Left colon (tissue), 2 donors: ENCODE measurements at regions not wholly inside any gene's neighbourhood (a gene's known extent, or its start where the extent isn't known, plus 50 kb on each side); places are given as distances from the start of the nearest gene placed in this dataset.

Experiments
- ATAC-seq: fragments of 200-7000 bp; cut with Tn5 transposase; one replicate; pipeline ENCODE4 v1.9.1; 2020; ENCODE audit warnings: mild to moderate bottlenecking, moderate library complexity
- DNase-seq, 2 donors: peaks; one replicate each; pipeline ENCODE4 v3.0.0-alpha.2; 2020
- intact Hi-C, 2 donors: fragments of 100-400 bp; cut with DNase I in 1 of 2; cut with micrococcal nuclease in 1 of 2; formaldehyde crosslinking; loops; one replicate each; pipeline versions ENCODE4 v1.11.2 to v1.14.0; 2022; cut with DNase I, micrococcal nuclease
- donor health status: DM: no; HTN: no; CAD: no.
- donor health status: DM: yes; HTN: yes; CAD: no.

DNA sequence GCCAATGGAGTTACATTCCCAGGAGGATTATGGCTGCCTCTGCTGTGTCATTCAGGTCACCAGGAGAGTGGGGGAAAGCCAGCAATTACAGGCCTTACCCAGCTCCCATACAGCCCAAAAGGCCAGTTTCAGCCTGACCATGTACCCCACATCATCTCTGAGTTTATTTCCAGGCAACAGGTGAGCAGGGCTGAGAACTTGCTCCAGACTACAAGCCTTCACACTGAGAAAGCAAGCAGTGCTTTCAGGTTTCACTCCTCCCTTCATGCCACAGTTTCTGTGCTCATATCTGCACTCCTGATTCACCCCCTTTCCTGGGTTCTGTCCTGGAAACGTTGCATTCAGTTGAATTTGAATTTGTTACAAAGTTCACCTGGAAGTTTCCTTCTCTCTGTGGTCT is 68.1 kb upstream of the ABI3BP start:
- no peak for DNase-seq

DNA sequence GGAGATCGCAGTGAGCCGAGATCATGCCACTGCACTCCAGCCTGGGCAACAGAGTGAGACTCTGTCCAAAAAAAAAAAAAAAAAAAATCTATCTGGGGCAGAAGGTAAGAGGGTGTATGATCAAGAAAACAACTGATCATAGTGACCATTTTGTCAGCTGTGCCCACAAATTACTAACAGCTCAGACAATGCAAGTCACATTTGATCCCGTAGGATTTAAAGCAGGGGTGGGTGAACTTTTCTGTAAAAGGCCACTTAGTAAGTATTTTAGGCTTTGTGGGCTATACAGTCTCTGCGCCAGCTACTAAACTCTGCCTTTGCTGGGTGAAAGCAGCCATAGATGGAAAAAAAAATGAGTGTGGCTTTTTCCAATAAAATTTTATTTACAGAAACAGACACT is 57.6 kb upstream of the ABI3BP start:
- DNase-seq: no peak
- intact Hi-C loops: no loop called here
- ATAC-seq: no peak

More for the DNA sequence above, 68.1 kb upstream of the ABI3BP start:
- ATAC-seq: peak; percentile 15
- intact Hi-C loops: no loop called here

DNA sequence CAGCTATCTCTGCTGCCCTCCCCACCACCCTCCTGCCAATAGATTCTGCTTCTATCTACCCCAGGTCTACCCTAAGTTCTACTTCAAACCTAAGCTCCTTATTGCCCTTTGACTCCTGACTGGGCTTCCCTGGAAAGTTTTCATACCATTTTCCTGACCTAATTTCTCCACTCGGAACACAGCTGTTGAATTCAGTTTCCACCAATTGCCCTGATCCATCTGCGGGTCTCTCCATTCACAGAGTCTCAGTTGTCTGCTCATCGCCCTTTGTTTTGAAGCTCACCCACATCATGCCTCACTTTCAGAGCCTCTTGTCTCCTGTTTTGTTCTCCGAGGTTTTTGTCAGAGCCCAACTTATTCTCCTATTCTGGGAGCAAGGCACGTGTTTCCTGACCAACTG is 56.8 kb upstream of the ABI3BP start:
- ATAC-seq (no peak), DNase-seq (no peak)
- intact Hi-C loops: no loop called here

DNA sequence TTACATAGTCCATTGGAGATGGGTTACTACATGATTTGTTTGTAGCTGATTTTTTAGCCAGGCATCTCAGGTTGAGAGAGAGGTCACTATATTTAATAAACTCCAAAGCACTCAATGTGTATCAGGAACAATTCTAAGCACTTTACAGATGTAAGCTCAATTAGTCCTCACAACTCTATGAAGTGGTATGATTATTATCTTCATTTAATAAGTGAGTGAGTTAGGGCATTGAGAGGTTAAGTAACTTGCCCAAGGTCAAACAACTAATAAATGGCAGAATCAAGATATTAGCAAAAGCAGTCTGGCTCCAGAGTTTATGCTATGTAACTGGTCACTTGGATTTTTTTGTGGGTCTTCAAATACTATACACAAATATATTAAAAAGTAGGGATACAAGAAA is 56.3 kb upstream of the ABI3BP start:
- DNase-seq (no peak), ATAC-seq (no peak)
- intact Hi-C loops: no loop called here

DNA sequence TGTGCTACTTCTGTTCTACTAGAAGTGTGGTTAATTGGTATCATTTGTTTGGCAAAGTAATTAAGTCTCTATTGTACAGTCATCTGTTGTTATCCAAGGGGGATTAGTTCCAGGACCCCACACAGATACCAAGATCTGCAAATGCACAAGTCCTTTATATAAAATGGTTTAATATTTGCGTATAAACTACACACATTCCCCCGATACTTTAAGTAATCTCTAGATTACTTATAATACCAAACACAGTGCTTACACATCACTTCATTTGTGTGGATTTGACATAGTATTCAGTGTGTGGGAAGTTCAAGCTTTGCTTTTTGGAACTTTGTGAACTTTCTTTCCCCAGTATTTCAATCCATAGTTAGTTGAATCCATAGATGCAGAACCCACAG is 50.5 kb upstream of the ABI3BP start:
- no peak for ATAC-seq
- intact Hi-C loops: no loop called here
- no peak for DNase-seq

DNA sequence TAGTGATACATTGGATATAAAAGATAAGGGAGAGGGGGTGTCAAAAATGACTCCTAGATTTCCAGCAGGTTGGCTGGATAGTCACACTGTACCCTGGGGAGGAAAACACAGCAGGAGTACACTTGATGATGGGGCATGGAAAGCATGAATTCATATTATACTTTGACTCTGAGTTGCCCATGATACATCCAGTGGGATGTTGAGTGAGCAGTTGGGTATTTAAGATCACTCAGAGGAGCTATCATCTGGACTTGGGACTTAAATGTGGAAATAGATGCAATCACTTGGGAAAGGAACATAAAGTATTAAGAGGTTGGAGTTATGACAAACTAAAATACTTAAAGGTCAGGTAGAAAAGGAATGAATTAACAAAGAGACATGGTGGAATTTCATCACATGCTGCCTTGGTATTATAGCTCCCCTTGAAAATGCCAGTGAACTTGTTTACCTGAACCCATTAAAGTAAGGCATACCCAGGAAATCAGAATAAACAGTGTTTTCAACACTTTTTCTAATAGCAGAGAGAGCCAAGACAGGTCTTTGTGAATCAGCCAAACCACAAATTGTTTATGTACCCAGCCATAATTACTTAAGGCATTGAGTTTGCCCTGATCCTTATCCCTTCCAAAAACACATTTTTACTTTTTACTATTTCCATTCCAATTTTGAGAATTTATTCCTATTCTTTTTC is 49.9 kb upstream of the ABI3BP start:
- no peak for ATAC-seq

More for the DNA sequence above, 49.9 kb upstream of the ABI3BP start:
- intact Hi-C loops: no loop called here
- DNase-seq: no peak
